Mesothelial cell of epicardium (in vitro differentiated cells): ENCODE measurements at regions not wholly inside any gene's neighbourhood (a gene's known extent, or its start where the extent isn't known, plus 50 kb on each side); places are given as distances from the start of the nearest gene placed in this dataset.

Experiments used
- DNase-seq, 2 experiments: peaks; one replicate each; pipeline ENCODE4 v3.0.0; 2021; ENCODE audit warnings: low spot score in 2 of 2; ENCODE audit not compliant: unreplicated experiment in 2 of 2
- H3K27ac Mint-ChIP-seq: 2 replicates; pipeline ENCODE4 v1.8.0; 2021; ENCODE audit warnings: mixed read lengths
- H3K27me3 Mint-ChIP-seq: 2 replicates; pipeline ENCODE4 v1.8.0; 2021; ENCODE audit warnings: low read depth, mixed read lengths
- H3K36me3 Mint-ChIP-seq: 2 replicates; pipeline ENCODE4 v1.8.0; 2021; ENCODE audit warnings: mixed read lengths
- H3K4me1 Mint-ChIP-seq: 2 replicates; pipeline ENCODE4 v1.8.0; 2021; ENCODE audit warnings: mixed read lengths
- H3K4me3 Mint-ChIP-seq: 2 replicates; pipeline ENCODE4 v1.8.0; 2021; ENCODE audit warnings: mild to moderate bottlenecking, moderate library complexity, mixed read lengths
- H3K9me3 Mint-ChIP-seq: 2 replicates; pipeline ENCODE4 v1.8.0; 2021; ENCODE audit warnings: mixed read lengths
- CTCF ChIP-seq: fragments of 200-600 bp; sonication (generic); IDR thresholded peaks from one replicate; pipeline ENCODE4 v1.5.0; 2021; ENCODE audit warnings: antibody characterized with exemption; ENCODE audit not compliant: unreplicated experiment

- no peak for TF ChIP-seq CTCF
- Mint-ChIP-seq H3K27ac (no peak overlapping the region), H3K36me3 (no peaks in the 10 kb centered on the region), H3K4me1 (peaks cover 20% of the 10 kb centered on the region), H3K9me3 (no peaks in the 10 kb centered on the region), H3K4me3 (no peak overlapping the region), H3K27me3 (peaks cover 10% of the 10 kb centered on the region)
- no peak for DNase-seq
These were observed 56.1 kb upstream of the NECTIN1 start for GRCh38 chr11:119785131-119785530.

- Mint-ChIP-seq H3K27ac (no peak overlapping the region), H3K27me3 (peaks cover 10% of the 10 kb centered on the region), H3K4me1 (peaks cover 21% of the 10 kb centered on the region), H3K4me3 (no peak overlapping the region), H3K36me3 (no peaks in the 10 kb centered on the region), H3K9me3 (no peaks in the 10 kb centered on the region)
- TF ChIP-seq CTCF, result no peak
- no peak for DNase-seq
These were observed 55.4 kb upstream of the NECTIN1 start for GRCh38 chr11:119784421-119784820.

- Mint-ChIP-seq H3K4me1 (peaks cover 21% of the 10 kb centered on the region), H3K9me3 (no peaks in the 10 kb centered on the region)
- DNase-seq, result no peak
These were observed 54.7 kb upstream of the NECTIN1 start for GRCh38 chr11:119783466-119784400.

GRCh38 chr11:119782739-119783072, 53.7 kb upstream of the NECTIN1 start:
- Mint-ChIP-seq H3K27me3 (peaks cover 5% of the 10 kb centered on the region), H3K27ac (no peak overlapping the region), H3K36me3 (no peaks in the 10 kb centered on the region), H3K9me3 (no peaks in the 10 kb centered on the region), H3K4me3 (no peak overlapping the region), H3K4me1 (peaks cover 21% of the 10 kb centered on the region)
- no peak for DNase-seq
- TF ChIP-seq CTCF, result no peak

More at GRCh38 chr11:119783466-119784400, 54.7 kb upstream of the NECTIN1 start:
- H3K36me3 Mint-ChIP-seq, result no peaks in the 10 kb centered on the region
- no peak overlapping the region for H3K27ac Mint-ChIP-seq
- peaks cover 10% of the 10 kb centered on the region for H3K27me3 Mint-ChIP-seq
- no peak overlapping the region for H3K4me3 Mint-ChIP-seq
- no peak for TF ChIP-seq CTCF

- no peaks in the 10 kb centered on the region for H3K9me3 Mint-ChIP-seq
- no peak for DNase-seq
- H3K27me3 Mint-ChIP-seq, result peaks cover 6% of the 10 kb centered on the region
- no peak overlapping the region for H3K27ac Mint-ChIP-seq
- H3K4me3 Mint-ChIP-seq, result no peak overlapping the region
- H3K36me3 Mint-ChIP-seq, result no peaks in the 10 kb centered on the region
- peaks cover 21% of the 10 kb centered on the region for H3K4me1 Mint-ChIP-seq
- TF ChIP-seq CTCF, result no peak
These were observed 53.2 kb upstream of the NECTIN1 start for GRCh38 chr11:119782006-119782738.
